ENCODE measurements at regions not wholly inside any gene's neighbourhood (a gene's known extent, or its start where the extent isn't known, plus 50 kb on each side); places are given as distances from the start of the nearest gene placed in this dataset.

DNA sequence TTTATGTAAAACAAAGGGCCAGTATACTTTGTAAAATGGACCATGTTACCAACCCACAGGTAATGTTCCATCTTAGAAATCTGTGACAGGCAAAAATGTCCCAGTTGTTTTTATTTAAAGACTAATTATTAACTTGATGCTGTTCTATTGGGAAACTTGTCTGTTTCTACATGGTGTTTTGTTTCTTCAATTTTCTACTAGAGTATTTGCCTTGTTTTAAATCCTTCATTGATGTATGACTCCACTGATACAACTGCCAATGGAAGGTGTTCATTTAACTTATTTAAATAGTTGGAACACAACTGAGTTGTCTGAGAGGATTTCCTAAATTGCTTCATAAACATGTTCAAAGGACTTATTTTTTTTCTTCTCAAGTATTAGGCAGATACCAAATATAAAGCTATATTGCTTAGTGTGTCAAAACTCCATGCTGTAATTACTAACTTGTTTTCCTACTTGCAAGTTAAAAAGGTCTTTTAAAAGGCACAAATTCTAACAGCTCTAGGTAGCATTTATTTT lies 152.0 kb upstream of the XPO1 start:
- no peak for DNase-seq (ENCODE audit: insufficient read length, low spot score)
- no peak for TF ChIP-seq POLR2A (IDR thresholded peaks at IDR 0.05; ENCODE audit: low read depth, low read length)
- no peak for TF ChIP-seq SPI1 (IDR thresholded peaks at IDR 0.05; ENCODE audit: low read depth, low read length)
- no peak for TF ChIP-seq POLR2AphosphoS5 (IDR thresholded peaks at IDR 0.05; ENCODE audit: low read depth, low read length)
- no peak for TF ChIP-seq TAF1 (IDR thresholded peaks at IDR 0.05; ENCODE audit: low read depth, low read length)
- TF ChIP-seq PAX5 (IDR thresholded peaks at IDR 0.05; ENCODE audit: insufficient read depth, low read length, severe bottlenecking): no peak
- no peak for TF ChIP-seq POU2F2 (IDR thresholded peaks at IDR 0.05; ENCODE audit: low read depth, low read length)
- no peak for FAIRE-seq

- TF ChIP-seq SPI1 (IDR thresholded peaks at IDR 0.05; ENCODE audit: low read depth, low read length) (no peak), POU2F2 (IDR thresholded peaks at IDR 0.05; ENCODE audit: low read depth, low read length) (no peak), POLR2AphosphoS5 (IDR thresholded peaks at IDR 0.05; ENCODE audit: low read depth, low read length) (no peak), TAF1 (IDR thresholded peaks at IDR 0.05; ENCODE audit: low read depth, low read length) (no peak), PAX5 (IDR thresholded peaks at IDR 0.05; ENCODE audit: insufficient read depth, low read length, severe bottlenecking) (no peak), POLR2A (IDR thresholded peaks at IDR 0.05; ENCODE audit: low read depth, low read length) (no peak)
- FAIRE-seq (no peak), DNase-seq (ENCODE audit: insufficient read length, low spot score) (no peak)
These were observed 151.4 kb upstream of the XPO1 start for GRCh38 chr2:61689568-61689967.

DNA sequence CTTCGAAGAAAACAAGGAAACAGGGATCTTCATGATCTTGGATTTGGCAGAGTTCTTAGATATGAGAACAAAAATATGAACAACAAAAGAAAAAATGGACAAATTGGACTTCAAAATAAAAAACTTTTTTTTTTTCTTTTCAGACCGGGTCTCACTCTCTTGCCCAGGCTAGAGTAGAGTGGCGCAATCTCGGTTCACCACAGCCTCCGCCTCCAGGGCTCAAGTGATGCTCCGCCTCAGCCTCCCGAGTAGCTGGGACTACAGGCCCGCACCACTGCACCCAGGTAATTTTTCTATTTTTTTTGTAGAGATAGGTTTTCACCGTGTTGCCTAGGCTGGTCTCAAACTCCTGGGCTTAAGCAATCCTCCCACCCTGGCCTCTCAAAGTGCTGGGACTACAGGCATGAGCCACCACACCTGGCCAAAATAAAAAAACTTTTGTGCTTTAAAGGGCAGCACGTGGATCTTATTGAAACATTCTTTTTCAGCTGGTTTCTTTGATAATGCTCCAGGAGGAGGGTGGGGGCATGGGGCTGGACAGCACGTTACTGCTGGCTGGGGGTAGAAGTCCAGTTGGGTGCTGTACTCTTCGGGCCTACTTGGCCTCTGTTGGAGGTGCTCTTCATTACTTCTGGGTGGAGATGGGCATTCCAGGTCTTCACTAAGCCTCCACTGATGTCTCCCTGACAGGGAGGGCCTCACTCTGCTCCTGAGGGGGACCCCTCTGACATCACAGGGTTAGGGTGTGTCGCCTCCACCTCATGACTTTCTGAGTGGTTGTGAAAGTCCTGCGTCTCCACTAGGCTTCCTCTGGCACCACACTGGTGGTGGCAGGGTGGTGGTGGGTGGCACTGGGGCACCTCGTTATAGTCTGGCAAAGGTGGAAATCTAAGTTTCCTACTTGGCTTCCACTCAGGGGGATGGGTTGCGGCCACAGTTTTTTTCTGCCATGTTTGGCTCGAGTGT lies 150.5 kb upstream of the XPO1 start:
- DNase-seq (ENCODE audit: insufficient read length, low spot score) (no peak), FAIRE-seq (no peak)
- TF ChIP-seq SPI1 (IDR thresholded peaks at IDR 0.05; ENCODE audit: low read depth, low read length) (no peak), TAF1 (IDR thresholded peaks at IDR 0.05; ENCODE audit: low read depth, low read length) (no peak), PAX5 (IDR thresholded peaks at IDR 0.05; ENCODE audit: insufficient read depth, low read length, severe bottlenecking) (no peak), POLR2AphosphoS5 (IDR thresholded peaks at IDR 0.05; ENCODE audit: low read depth, low read length) (no peak), POLR2A (IDR thresholded peaks at IDR 0.05; ENCODE audit: low read depth, low read length) (no peak), POU2F2 (IDR thresholded peaks at IDR 0.05; ENCODE audit: low read depth, low read length) (no peak)

- TF ChIP-seq POU2F2 (IDR thresholded peaks at IDR 0.05; ENCODE audit: low read depth, low read length) (no peak), PAX5 (IDR thresholded peaks at IDR 0.05; ENCODE audit: insufficient read depth, low read length, severe bottlenecking) (no peak), TAF1 (IDR thresholded peaks at IDR 0.05; ENCODE audit: low read depth, low read length) (no peak), SPI1 (IDR thresholded peaks at IDR 0.05; ENCODE audit: low read depth, low read length) (no peak), POLR2AphosphoS5 (IDR thresholded peaks at IDR 0.05; ENCODE audit: low read depth, low read length) (no peak), POLR2A (IDR thresholded peaks at IDR 0.05; ENCODE audit: low read depth, low read length) (no peak)
- DNase-seq (ENCODE audit: insufficient read length, low spot score) (no peak), FAIRE-seq (no peak)
These were observed 140.9 kb upstream of the XPO1 start for GRCh38 chr2:61679096-61679495.

DNA sequence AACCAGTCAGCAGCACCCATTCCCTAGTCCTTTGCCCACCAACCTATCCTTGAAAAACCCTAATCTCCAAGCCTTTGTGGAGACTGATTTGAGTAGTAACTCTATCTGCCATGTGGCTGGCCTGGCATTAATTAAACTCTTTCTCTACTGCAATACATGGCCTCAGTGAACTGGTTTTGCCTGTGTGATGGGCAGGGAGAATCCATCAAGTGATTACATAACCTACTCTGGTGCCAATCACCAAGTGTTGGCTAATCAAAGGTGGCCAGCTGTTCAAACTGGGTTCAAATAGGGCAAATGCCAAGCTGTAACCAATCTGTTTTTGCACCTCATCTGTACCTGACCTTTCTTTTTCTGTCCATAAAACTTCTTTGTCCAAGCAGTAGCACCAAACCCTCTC lies 139.8 kb upstream of the XPO1 start:
- FAIRE-seq (no peak), DNase-seq (ENCODE audit: insufficient read length, low spot score) (no peak)
- TF ChIP-seq POLR2A (IDR thresholded peaks at IDR 0.05; ENCODE audit: low read depth, low read length) (no peak), POU2F2 (IDR thresholded peaks at IDR 0.05; ENCODE audit: low read depth, low read length) (no peak), PAX5 (IDR thresholded peaks at IDR 0.05; ENCODE audit: insufficient read depth, low read length, severe bottlenecking) (no peak), TAF1 (IDR thresholded peaks at IDR 0.05; ENCODE audit: low read depth, low read length) (no peak), POLR2AphosphoS5 (IDR thresholded peaks at IDR 0.05; ENCODE audit: low read depth, low read length) (no peak), SPI1 (IDR thresholded peaks at IDR 0.05; ENCODE audit: low read depth, low read length) (no peak)

DNA sequence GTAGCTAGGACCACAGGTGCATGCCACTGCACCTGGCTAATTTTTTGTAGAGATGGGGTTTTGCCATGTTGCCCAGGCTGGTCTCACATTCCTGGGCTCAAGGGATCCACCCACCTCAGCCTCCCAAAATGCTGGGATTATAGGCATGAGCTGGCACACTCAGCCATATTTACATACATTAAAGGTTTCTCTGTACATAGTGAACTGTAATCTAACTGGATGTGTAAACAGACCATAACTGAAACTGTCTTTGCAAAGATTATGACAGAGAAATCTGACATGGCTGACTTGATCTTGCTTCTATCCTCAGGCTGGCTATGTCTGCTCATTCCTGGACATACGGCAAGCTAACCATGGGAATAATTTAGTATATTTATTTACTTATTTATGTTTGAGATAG lies 139.2 kb upstream of the XPO1 start:
- no peak for FAIRE-seq
- no peak for DNase-seq (ENCODE audit: insufficient read length, low spot score)
- TF ChIP-seq POLR2A (IDR thresholded peaks at IDR 0.05; ENCODE audit: low read depth, low read length) (no peak), PAX5 (IDR thresholded peaks at IDR 0.05; ENCODE audit: insufficient read depth, low read length, severe bottlenecking) (no peak), POU2F2 (IDR thresholded peaks at IDR 0.05; ENCODE audit: low read depth, low read length) (no peak), TAF1 (IDR thresholded peaks at IDR 0.05; ENCODE audit: low read depth, low read length) (no peak), SPI1 (IDR thresholded peaks at IDR 0.05; ENCODE audit: low read depth, low read length) (no peak), POLR2AphosphoS5 (IDR thresholded peaks at IDR 0.05; ENCODE audit: low read depth, low read length) (no peak)

DNA sequence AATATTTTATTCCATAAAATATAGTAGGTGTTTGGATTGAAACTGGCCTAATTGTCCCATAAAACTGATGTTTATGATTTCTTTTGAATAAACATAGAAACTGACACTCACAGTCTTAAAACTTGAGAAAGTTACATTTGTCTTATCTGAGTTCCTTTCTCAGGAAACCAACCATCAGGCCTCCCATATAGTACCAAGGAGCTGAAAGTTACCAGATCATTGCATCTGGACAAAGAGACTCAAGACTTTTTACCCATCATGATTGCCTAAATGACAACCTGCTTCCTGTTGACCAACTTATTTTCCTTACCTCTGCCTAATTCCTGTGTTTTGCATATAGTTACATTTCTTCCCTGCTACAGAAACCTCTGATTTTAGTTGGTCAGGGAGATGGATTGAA lies 137.0 kb upstream of the XPO1 start:
- FAIRE-seq (no peak), DNase-seq (ENCODE audit: insufficient read length, low spot score) (no peak)
- no peak for TF ChIP-seq TAF1 (IDR thresholded peaks at IDR 0.05; ENCODE audit: low read depth, low read length)

DNA sequence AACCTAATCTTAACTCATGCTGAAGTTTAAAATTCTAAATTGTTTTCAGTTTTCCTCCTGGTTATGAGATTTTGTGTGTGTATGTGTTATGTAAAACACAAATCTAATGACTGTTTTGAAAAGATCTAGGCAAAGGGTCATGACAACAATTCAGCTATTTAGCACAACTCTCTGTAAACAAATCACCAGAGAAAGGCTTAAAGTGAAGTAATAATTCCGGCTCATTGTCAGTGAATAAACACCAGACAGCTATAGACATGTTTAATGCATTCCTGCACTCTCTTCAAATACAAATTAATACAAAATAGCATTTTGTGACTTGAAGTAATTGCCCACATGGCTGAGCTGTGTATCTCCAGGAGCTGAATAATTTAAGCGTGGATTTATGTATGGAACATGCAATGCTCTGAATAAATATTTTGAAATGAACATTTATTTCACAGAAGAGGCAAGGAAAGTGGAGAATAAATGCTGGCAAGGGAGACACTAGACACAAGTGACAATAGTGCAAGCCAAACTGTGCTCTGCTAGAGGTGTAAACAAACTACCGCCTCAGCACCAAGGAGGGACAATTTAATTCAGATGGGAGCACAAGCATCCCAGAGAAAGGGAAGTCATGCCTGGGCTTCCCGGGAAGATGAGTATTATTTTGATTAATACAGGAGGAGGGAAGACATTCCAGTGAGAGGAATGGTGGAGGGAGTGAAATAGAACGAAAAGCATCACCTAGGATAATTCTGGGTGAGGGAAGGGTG lies 133.6 kb upstream of the XPO1 start:
- peak; percentile 9 for FAIRE-seq
- TF ChIP-seq TAF1 (IDR thresholded peaks at IDR 0.05; ENCODE audit: low read depth, low read length): no peak
- no peak for DNase-seq (ENCODE audit: insufficient read length, low spot score)

- TF ChIP-seq POLR2A (IDR thresholded peaks at IDR 0.05; ENCODE audit: low read depth, low read length) (no peak), PAX5 (IDR thresholded peaks at IDR 0.05; ENCODE audit: insufficient read depth, low read length, severe bottlenecking) (no peak), SPI1 (IDR thresholded peaks at IDR 0.05; ENCODE audit: low read depth, low read length) (no peak), POLR2AphosphoS5 (IDR thresholded peaks at IDR 0.05; ENCODE audit: low read depth, low read length) (no peak)
- DNase-seq (ENCODE audit: insufficient read length, low spot score) (no peak), FAIRE-seq (peak; percentile 60)
These were observed 132.7 kb upstream of the XPO1 start for GRCh38 chr2:61670591-61671501.

All from GM12891 (cell line).